Smooth muscle cell (in vitro differentiated cells): ENCODE measurements at regions not wholly inside any gene's neighbourhood (a gene's known extent, or its start where the extent isn't known, plus 50 kb on each side); places are given as distances from the start of the nearest gene placed in this dataset.

Experiments used
- DNase-seq: peaks from one replicate; lab custom pipeline; 2025; ENCODE audit not compliant: unreplicated experiment; lab: John Stamatoyannopoulos, UW
- H2AFZ ChIP-seq: fragments of 200-600 bp; sonication (generic); 2 replicates; pipeline ENCODE4 v1.6.0; 2016; ENCODE audit warnings: antibody characterized with exemption, low read depth, mild to moderate bottlenecking
- H3F3A ChIP-seq: fragments of 200-600 bp; sonication (generic); 2 replicates; pipeline ENCODE4 v1.6.0; 2017; ENCODE audit warnings: antibody characterized with exemption, low read depth
- H3K27ac ChIP-seq: fragments of 200-600 bp; sonication (generic); 2 replicates; pipeline ENCODE4 v1.5.1; 2016; ENCODE audit warnings: low read depth, mild to moderate bottlenecking
- H3K27me3 ChIP-seq: fragments of 200-600 bp; sonication (generic); 2 replicates; pipeline ENCODE4 v1.6.1; 2016; ENCODE audit warnings: low read depth, mild to moderate bottlenecking
- H3K36me3 ChIP-seq: fragments of 200-600 bp; sonication (generic); 2 replicates; pipeline ENCODE4 v1.5.1; 2016; ENCODE audit warnings: low read depth
- H3K4me1 ChIP-seq: fragments of 200-600 bp; sonication (generic); 2 replicates; pipeline ENCODE4 v1.5.1; 2016; ENCODE audit warnings: low read depth
- H3K4me2 ChIP-seq: fragments of 200-600 bp; sonication (generic); 2 replicates; pipeline ENCODE4 v1.6.0; 2016; ENCODE audit warnings: mild to moderate bottlenecking
- H3K4me3 ChIP-seq: fragments of 200-600 bp; sonication (generic); 2 replicates; pipeline ENCODE4 v1.5.1; 2016; ENCODE audit warnings: mild to moderate bottlenecking
- H3K79me2 ChIP-seq: fragments of 200-600 bp; sonication (generic); 2 replicates; pipeline ENCODE4 v1.6.0; 2016; ENCODE audit warnings: low read depth, mild to moderate bottlenecking
- H3K9ac ChIP-seq: fragments of 200-600 bp; sonication (generic); 2 replicates; pipeline ENCODE4 v1.6.0; 2016; ENCODE audit warnings: low read depth
- H3K9me3 ChIP-seq: fragments of 200-600 bp; sonication (generic); replicated peaks from 2 replicates; pipeline ENCODE4 v1.5.1; 2016; ENCODE audit warnings: low read depth
- H4K20me1 ChIP-seq: fragments of 200-600 bp; sonication (generic); 2 replicates; pipeline ENCODE4 v1.6.0; 2016; ENCODE audit warnings: low read depth
- CTCF ChIP-seq: fragments of 200-600 bp; sonication (generic); IDR thresholded peaks from 2 replicates; pipeline ENCODE4 v1.5.1; 2017; ENCODE audit warnings: borderline replicate concordance, mild to moderate bottlenecking, antibody characterized with exemption; ENCODE audit not compliant: insufficient read depth, poor library complexity, severe bottlenecking
- WGBS: methylation state at CpG from one replicate; pipeline ENCODE4 v1.1.7; 2016; ENCODE audit warnings: low lambda C conversion rate; 5-methylcytosine and 5-hydroxymethylcytosine counted together

- H3K4me2 ChIP-seq, result no peak overlapping the region
Observed at GRCh38 chr1:209086486-209087192, 496.9 kb upstream of the CAMK1G start.

DNA sequence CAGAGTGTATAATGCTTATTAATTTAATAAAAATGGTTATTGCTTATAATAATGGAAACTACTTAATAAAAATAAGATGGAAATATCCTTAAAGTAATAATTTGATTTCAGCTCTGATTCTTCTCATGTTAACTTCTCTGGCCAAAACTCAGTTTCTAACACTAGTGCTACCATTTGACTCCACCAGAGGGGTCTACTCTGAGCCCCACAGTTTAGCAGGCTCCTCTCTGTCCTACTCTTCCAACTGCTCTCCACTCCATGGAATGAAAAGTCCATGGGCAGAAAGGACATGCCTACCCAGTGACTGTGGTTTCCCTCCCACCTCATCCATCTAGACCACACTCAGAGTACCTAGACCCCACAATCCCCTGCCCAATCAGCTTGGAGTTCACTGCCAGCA, 489.1 kb upstream of the CAMK1G start:
- H2AFZ ChIP-seq, result no peak overlapping the region
- no peaks in the 10 kb centered on the region for H4K20me1 ChIP-seq
- no peaks in the 10 kb centered on the region for H3K36me3 ChIP-seq
- no peak overlapping the region for H3K9ac ChIP-seq
- no peaks in the 10 kb centered on the region for H3F3A ChIP-seq
- H3K27me3 ChIP-seq, result no peaks in the 10 kb centered on the region
- no peaks in the 10 kb centered on the region for H3K9me3 ChIP-seq
- no peak overlapping the region for H3K4me2 ChIP-seq
- no peaks in the 10 kb centered on the region for H3K79me2 ChIP-seq
- no peak for TF ChIP-seq CTCF
- no peak for DNase-seq
- no peak overlapping the region for H3K27ac ChIP-seq
- no peak overlapping the region for H3K4me3 ChIP-seq
- H3K4me1 ChIP-seq, result no peaks in the 10 kb centered on the region

More at GRCh38 chr1:209086486-209087192, 496.9 kb upstream of the CAMK1G start:
- 78% methylated on average over 6 of the region's 6 CpGs for WGBS
- Histone ChIP-seq H3K27ac (no peak overlapping the region), H3F3A (no peaks in the 10 kb centered on the region), H2AFZ (no peak overlapping the region), H3K9me3 (no peaks in the 10 kb centered on the region), H4K20me1 (no peaks in the 10 kb centered on the region), H3K4me3 (no peak overlapping the region), H3K27me3 (no peaks in the 10 kb centered on the region), H3K79me2 (no peaks in the 10 kb centered on the region), H3K4me1 (no peaks in the 10 kb centered on the region), H3K9ac (no peak overlapping the region), H3K36me3 (no peaks in the 10 kb centered on the region)
- TF ChIP-seq CTCF, result no peak
- DNase-seq, result no peak

DNA sequence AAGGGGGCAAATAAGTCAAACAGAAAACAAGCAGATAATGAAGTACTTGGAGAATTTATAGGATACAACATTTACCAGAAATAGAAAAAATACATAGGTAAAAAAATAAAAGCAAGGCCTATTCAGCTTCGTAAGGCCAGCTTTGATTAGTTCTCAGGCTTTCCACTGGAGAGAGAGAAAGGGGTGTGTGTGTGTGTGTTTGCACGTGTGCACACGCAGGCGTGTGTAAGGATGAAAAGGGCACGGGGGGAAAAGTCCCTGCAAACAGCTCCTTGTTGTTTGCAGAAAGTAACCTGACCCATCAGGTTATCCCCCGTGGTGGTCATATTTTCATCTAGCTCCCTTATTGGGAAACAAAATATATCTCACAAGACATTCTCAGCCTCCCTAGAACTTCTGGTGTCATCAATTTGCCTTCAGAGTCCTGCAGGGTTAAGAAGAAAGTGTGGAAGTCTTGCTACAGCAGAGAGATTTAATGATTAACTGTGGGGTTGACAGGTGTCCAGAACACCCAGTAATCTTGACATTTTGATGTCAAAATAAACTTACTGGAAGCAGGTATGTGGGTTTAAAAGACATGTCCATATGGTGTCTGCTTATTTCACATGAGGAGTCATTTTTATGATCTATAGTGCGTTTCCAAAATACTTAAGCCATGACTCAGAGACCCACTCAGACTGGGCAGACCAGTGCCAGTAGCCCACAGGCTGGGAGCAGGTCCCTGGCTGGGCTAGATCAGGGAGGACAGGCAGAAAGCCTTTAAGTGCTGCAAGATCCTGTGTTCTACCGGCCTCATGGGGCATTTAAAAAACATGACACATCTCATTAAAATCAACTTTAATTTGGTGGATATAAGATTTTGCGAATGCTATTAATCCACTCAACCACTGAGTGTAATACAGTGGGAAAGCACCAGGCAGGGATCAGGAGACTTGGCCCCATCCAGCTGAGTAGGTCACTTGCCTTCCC, 487.6 kb upstream of the CAMK1G start:
- Histone ChIP-seq H4K20me1 (no peaks in the 10 kb centered on the region), H3K27ac (peak overlapping the region; percentile 28), H3K36me3 (no peaks in the 10 kb centered on the region), H3F3A (no peaks in the 10 kb centered on the region), H2AFZ (no peak overlapping the region), H3K9ac (no peak overlapping the region), H3K79me2 (no peaks in the 10 kb centered on the region), H3K4me1 (no peaks in the 10 kb centered on the region), H3K4me3 (no peak overlapping the region), H3K27me3 (no peaks in the 10 kb centered on the region), H3K4me2 (no peak overlapping the region), H3K9me3 (no peaks in the 10 kb centered on the region)
- DNase-seq, result no peak
- WGBS, result 61% methylated on average over 9 of the region's 9 CpGs
- TF ChIP-seq CTCF, result no peak
